Neural progenitor cell (in vitro differentiated cells): ENCODE measurements at regions not wholly inside any gene's neighbourhood (a gene's known extent, or its start where the extent isn't known, plus 50 kb on each side); places are given as distances from the start of the nearest gene placed in this dataset.

Source experiments
- DNase-seq: peaks from one replicate; pipeline ENCODE4 v3.0.0-alpha.2; 2016; ENCODE audit warnings: low spot score
- H2AFZ ChIP-seq: fragments of 200-600 bp; sonication (generic); replicated peaks from 2 replicates; pipeline ENCODE4 v1.6.1; 2016; ENCODE audit warnings: antibody characterized with exemption
- H3F3A ChIP-seq: fragments of 200-600 bp; sonication (generic); 2 replicates; pipeline ENCODE4 v1.6.1; 2016; ENCODE audit warnings: antibody characterized with exemption, low read depth
- H3K27ac ChIP-seq: fragments of 200-600 bp; sonication (generic); 2 replicates; pipeline ENCODE4 v1.5.1; 2016; ENCODE audit warnings: mild to moderate bottlenecking
- H3K27me3 ChIP-seq: fragments of 200-600 bp; sonication (generic); 2 replicates; pipeline ENCODE4 v1.6.1; 2016; ENCODE audit warnings: mild to moderate bottlenecking, moderate library complexity
- H3K36me3 ChIP-seq: fragments of 200-600 bp; sonication (generic); 2 replicates; pipeline ENCODE4 v1.5.1; 2016
- H3K4me1 ChIP-seq: fragments of 200-600 bp; sonication (generic); 2 replicates; pipeline ENCODE4 v1.6.1; 2016; ENCODE audit warnings: mixed run types
- H3K4me2 ChIP-seq: fragments of 200-600 bp; sonication (generic); 2 replicates; pipeline ENCODE4 v1.6.1; 2016
- H3K4me3 ChIP-seq: fragments of 200-600 bp; sonication (generic); 2 replicates; pipeline ENCODE4 v1.5.1; 2016
- H3K79me2 ChIP-seq: fragments of 200-600 bp; sonication (generic); 2 replicates; pipeline ENCODE4 v1.6.1; 2016; ENCODE audit warnings: low read depth
- H3K9ac ChIP-seq: fragments of 200-600 bp; sonication (generic); 2 replicates; pipeline ENCODE4 v1.6.1; 2016
- H3K9me3 ChIP-seq: fragments of 200-600 bp; sonication (generic); 2 replicates; pipeline ENCODE4 v1.5.1; 2016; ENCODE audit warnings: low read depth
- H4K20me1 ChIP-seq: fragments of 200-600 bp; sonication (generic); 2 replicates; pipeline ENCODE4 v1.6.1; 2016; ENCODE audit warnings: low read depth
- H3K27ac Mint-ChIP-seq: 3 replicates; pipeline ENCODE4 v1.8.0; 2021; ENCODE audit warnings: mixed read lengths
- H3K27me3 Mint-ChIP-seq: 2 replicates; pipeline ENCODE4 v1.8.0; 2022; ENCODE audit warnings: low read depth, mild to moderate bottlenecking, inconsistent platforms, moderate library complexity, mixed read lengths; ENCODE audit not compliant: insufficient read depth
- H3K36me3 Mint-ChIP-seq: 3 replicates; pipeline ENCODE4 v1.8.0; 2021; ENCODE audit warnings: mixed read lengths
- H3K4me1 Mint-ChIP-seq: 3 replicates; pipeline ENCODE4 v1.8.0; 2021; ENCODE audit warnings: mixed read lengths
- H3K4me3 Mint-ChIP-seq: 3 replicates; pipeline ENCODE4 v1.8.0; 2021; ENCODE audit warnings: mild to moderate bottlenecking, moderate library complexity, mixed read lengths
- H3K9me3 Mint-ChIP-seq: 3 replicates; pipeline ENCODE4 v1.8.0; 2020; ENCODE audit warnings: mixed read lengths
- CTCF ChIP-seq: fragments of 200-600 bp; sonication (generic); IDR thresholded peaks from 2 replicates; pipeline ENCODE4 v1.5.1; 2017; ENCODE audit warnings: antibody characterized with exemption, mild to moderate bottlenecking
- EZH2 ChIP-seq: fragments of 200-600 bp; sonication (generic); IDR thresholded peaks from 2 replicates; pipeline ENCODE4 v1.6.1; 2017; ENCODE audit warnings: antibody characterized with exemption, mild to moderate bottlenecking, moderate library complexity
- EZH2phosphoT487 ChIP-seq: fragments of 200-600 bp; sonication (generic); IDR thresholded peaks from 2 replicates; pipeline ENCODE4 v1.6.1; 2017; ENCODE audit warnings: antibody characterized with exemption

GRCh38 chr18:60893355-60894097 is 439.7 kb upstream of the CDH20 start:
- Histone ChIP-seq H3K9ac (no peak overlapping the region), H3K9me3 (no peaks in the 10 kb centered on the region), H3K4me3 (no peak overlapping the region), H3K79me2 (no peaks in the 10 kb centered on the region), H3K36me3 (no peaks in the 10 kb centered on the region), H3K27me3 (no peaks in the 10 kb centered on the region), H3K4me2 (no peak overlapping the region), H3K4me1 (no peaks in the 10 kb centered on the region), H4K20me1 (no peaks in the 10 kb centered on the region), H3K27ac (no peak overlapping the region), H3F3A (no peaks in the 10 kb centered on the region), H2AFZ (no peak overlapping the region)
- H3K4me3 Mint-ChIP-seq, result no peak overlapping the region
- H3K9me3 Mint-ChIP-seq, result no peaks in the 10 kb centered on the region
- TF ChIP-seq EZH2phosphoT487 (no peak), EZH2 (no peak), CTCF (no peak)
- H3K36me3 Mint-ChIP-seq, result no peaks in the 10 kb centered on the region
- no peak overlapping the region for H3K27ac Mint-ChIP-seq
- no peaks in the 10 kb centered on the region for H3K4me1 Mint-ChIP-seq
- DNase-seq, result no peak
- peaks cover 2% of the 10 kb centered on the region for H3K27me3 Mint-ChIP-seq

- Mint-ChIP-seq H3K4me1 (no peaks in the 10 kb centered on the region), H3K9me3 (no peaks in the 10 kb centered on the region)
- H3K9ac ChIP-seq, result no peak overlapping the region
Observed at GRCh38 chr18:60894254-60894945, 438.8 kb upstream of the CDH20 start.

GRCh38 chr18:60895181-60895580 is 438.0 kb upstream of the CDH20 start:
- Histone ChIP-seq H3K27ac (no peak overlapping the region), H3K27me3 (no peaks in the 10 kb centered on the region), H3K4me2 (no peak overlapping the region), H4K20me1 (no peaks in the 10 kb centered on the region), H3K4me1 (no peaks in the 10 kb centered on the region), H3K79me2 (no peaks in the 10 kb centered on the region), H3K9ac (no peak overlapping the region), H2AFZ (no peak overlapping the region), H3K4me3 (no peak overlapping the region), H3K9me3 (no peaks in the 10 kb centered on the region), H3K36me3 (no peaks in the 10 kb centered on the region), H3F3A (no peaks in the 10 kb centered on the region)
- TF ChIP-seq EZH2, result no peak
- TF ChIP-seq CTCF, result no peak
- no peak for TF ChIP-seq EZH2phosphoT487
- no peaks in the 10 kb centered on the region for H3K36me3 Mint-ChIP-seq
- peaks cover 2% of the 10 kb centered on the region for H3K27me3 Mint-ChIP-seq
- no peak for DNase-seq
- H3K4me3 Mint-ChIP-seq, result no peak overlapping the region
- H3K27ac Mint-ChIP-seq, result no peak overlapping the region
- H3K9me3 Mint-ChIP-seq, result no peaks in the 10 kb centered on the region
- H3K4me1 Mint-ChIP-seq, result no peaks in the 10 kb centered on the region

More at GRCh38 chr18:60894254-60894945, 438.8 kb upstream of the CDH20 start:
- H3K4me1 ChIP-seq, result no peaks in the 10 kb centered on the region
- no peak overlapping the region for H3K4me2 ChIP-seq
- Mint-ChIP-seq H3K27me3 (peaks cover 2% of the 10 kb centered on the region), H3K36me3 (no peaks in the 10 kb centered on the region), H3K27ac (no peak overlapping the region), H3K4me3 (no peak overlapping the region)
- no peaks in the 10 kb centered on the region for H4K20me1 ChIP-seq
- no peaks in the 10 kb centered on the region for H3K79me2 ChIP-seq
- no peaks in the 10 kb centered on the region for H3K36me3 ChIP-seq
- DNase-seq, result no peak
- no peak for TF ChIP-seq EZH2phosphoT487
- TF ChIP-seq EZH2, result no peak
- no peak for TF ChIP-seq CTCF
- no peak overlapping the region for H2AFZ ChIP-seq
- H3K9me3 ChIP-seq, result no peaks in the 10 kb centered on the region
- H3K4me3 ChIP-seq, result no peak overlapping the region
- H3K27ac ChIP-seq, result no peak overlapping the region
- no peaks in the 10 kb centered on the region for H3K27me3 ChIP-seq
- H3F3A ChIP-seq, result no peaks in the 10 kb centered on the region
